HCT116 (cell line): ENCODE measurements at regions not wholly inside any gene's neighbourhood (a gene's known extent, or its start where the extent isn't known, plus 50 kb on each side); places are given as distances from the start of the nearest gene placed in this dataset.

Experiments
- ATAC-seq: fragments of 200-7000 bp; cut with Tn5 transposase; 2 replicates; pipeline ENCODE4 v1.9.1; 2020; ENCODE audit warnings: mild to moderate bottlenecking, moderate library complexity
- BruUV-seq: library from RNA; stranded (reverse); fragments of 400-500 nt; replicated peaks from 2 replicates; lab custom pipeline; 2021; lab: Mats Ljungman, UMichigan
- CTCF ChIA-PET: fragments of 300-600 bp; sonication (Branson Sonifier 250); formaldehyde crosslinking; loops from one replicate; lab custom pipeline; 2021; ENCODE audit warnings: antibody characterized with exemption; lab: Charles Lee
- POLR2A ChIA-PET: fragments of 300-600, 350-600 bp; sonication (Branson Sonifier 250); formaldehyde crosslinking; loops from one replicate; lab custom pipeline; 2021; ENCODE audit warnings: antibody characterized with exemption; lab: Charles Lee
- RAD21 ChIA-PET, 2 experiments: fragments of 300-600 bp; sonication (Branson Sonifier 250); formaldehyde crosslinking; loops; one replicate each; lab custom pipeline; 2023; ENCODE audit warnings: low total read pairs in 2 of 2; ENCODE audit not compliant: uncharacterized antibody in 2 of 2, unreplicated experiment in 2 of 2, low non-redundant PET in 1 of 2; lab: Charles Lee
- DNase-seq: peaks from one replicate; pipeline ENCODE4 v3.0.0-alpha.2; 2010; ENCODE audit warnings: low read depth, low spot score
- H2AFZ ChIP-seq: fragments of 200-600 bp; shearing (Covaris generic), sonication (generic); 2 replicates; pipeline ENCODE4 v1.6.1; 2017; ENCODE audit warnings: low read depth, mixed run types, mixed read lengths, antibody characterized with exemption, low read length; ENCODE audit not compliant: poor library complexity, severe bottlenecking
- H3K27ac ChIP-seq: 2 replicates; pipeline ENCODE4 v1.5.1; 2012; ENCODE audit warnings: low read depth, low read length
- H3K27me3 ChIP-seq: fragments of 200-600 bp; sonication (generic); 2 replicates; pipeline ENCODE4 v1.6.1; 2016; ENCODE audit warnings: mixed run types, low read length, mixed read lengths; ENCODE audit not compliant: insufficient read depth
- H3K36me3 ChIP-seq, 2 experiments: fragments of 200-500 bp in 1 of 2; fragments of 200-600 bp in 1 of 2; sonication (Bioruptor generic) in 1 of 2; sonication (generic) in 1 of 2; 2 replicates each; pipeline versions ENCODE4 v1.5.1 to v1.6.1; 2014 to 2016; ENCODE audit warnings: low read length in 2 of 2, inconsistent platforms in 1 of 2, mixed read lengths in 1 of 2, mixed run types in 1 of 2; ENCODE audit not compliant: insufficient read depth in 2 of 2, control insufficient read depth in 1 of 2
- H3K4me1 ChIP-seq, 2 experiments: fragments of 200-600 bp in 1 of 2; sonication (generic) in 1 of 2; 2 replicates each; pipeline versions ENCODE4 v1.5.1 to v1.6.1; 2012 to 2017; ENCODE audit warnings: low read length in 2 of 2, inconsistent platforms in 1 of 2, mild to moderate bottlenecking in 1 of 2, mixed read lengths in 1 of 2, mixed run types in 1 of 2, moderate library complexity in 1 of 2; ENCODE audit not compliant: insufficient read depth in 2 of 2, control insufficient read depth in 1 of 2
- H3K4me2 ChIP-seq: fragments of 200-600 bp; sonication (generic); 2 replicates; pipeline ENCODE4 v1.6.1; 2017; ENCODE audit warnings: mixed run types, low read length, mixed read lengths
- H3K4me3 ChIP-seq, 2 experiments: fragments of 200-600 bp in 1 of 2; sonication (generic) in 1 of 2; replicated peaks in 1 of 2; 2 replicates each; pipeline ENCODE4 v1.5.1; 2011 to 2016; ENCODE audit warnings: low read length in 2 of 2, control low read depth in 1 of 2, low read depth in 1 of 2, mild to moderate bottlenecking in 1 of 2, mixed read lengths in 1 of 2, mixed run types in 1 of 2
- H3K79me2 ChIP-seq: fragments of 200-600 bp; sonication (generic); 2 replicates; pipeline ENCODE4 v1.6.1; 2017; ENCODE audit warnings: mild to moderate bottlenecking, mixed run types, low read length, moderate library complexity, mixed read lengths; ENCODE audit not compliant: insufficient read depth
- H3K9ac ChIP-seq: fragments of 200-600 bp; sonication (generic); 2 replicates; pipeline ENCODE4 v1.6.1; 2016; ENCODE audit warnings: low read length, mixed read lengths
- H3K9me2 ChIP-seq: fragments of 200-600 bp; sonication (generic), shearing (Covaris generic); 2 replicates; pipeline ENCODE4 v1.6.1; 2017; ENCODE audit warnings: mixed run types, mild to moderate bottlenecking, moderate library complexity; ENCODE audit not compliant: insufficient read depth
- H3K9me3 ChIP-seq, 2 experiments: fragments of 200-500 bp in 1 of 2; fragments of 200-600 bp in 1 of 2; sonication (Bioruptor generic) in 1 of 2; sonication (generic) in 1 of 2; 2 replicates each; pipeline ENCODE4 v1.6.1; 2014 to 2017; ENCODE audit warnings: low read length in 2 of 2, mixed read lengths in 2 of 2, inconsistent platforms in 1 of 2, low read depth in 1 of 2, mild to moderate bottlenecking in 1 of 2, mixed run types in 1 of 2, moderate library complexity in 1 of 2; ENCODE audit not compliant: control insufficient read depth in 1 of 2, insufficient read depth in 1 of 2
- H4K20me1 ChIP-seq: fragments of 200-600 bp; sonication (generic), shearing (Covaris generic); 2 replicates; pipeline ENCODE4 v1.6.1; 2017; ENCODE audit warnings: mixed run types, mild to moderate bottlenecking, moderate library complexity; ENCODE audit not compliant: insufficient read depth
- ATF3 ChIP-seq: IDR thresholded peaks from 2 replicates; pipeline ENCODE4 v1.6.1; 2012
- CEBPB ChIP-seq: IDR thresholded peaks from 2 replicates; pipeline ENCODE4 v1.6.1; 2012; ENCODE audit warnings: low read depth
- EGR1 ChIP-seq: IDR thresholded peaks from 2 replicates; pipeline ENCODE4 v1.6.1; 2012; ENCODE audit warnings: low read depth
- EZH2 ChIP-seq: fragments of 200-600 bp; sonication (generic); IDR thresholded peaks from 2 replicates; pipeline ENCODE4 v1.6.1; 2017; ENCODE audit warnings: antibody characterized with exemption, mixed run types
- FOSL1 ChIP-seq: IDR thresholded peaks from 2 replicates; pipeline ENCODE4 v1.6.1; 2012; ENCODE audit warnings: low read depth
- JUND ChIP-seq: IDR thresholded peaks from 2 replicates; pipeline ENCODE4 v1.6.1; 2012
- POLR2A ChIP-seq: IDR thresholded peaks from 2 replicates; pipeline ENCODE4 v1.7.0; 2011; ENCODE audit warnings: borderline replicate concordance; ENCODE audit not compliant: insufficient read depth, insufficient read length; ENCODE audit errors: extremely low read depth
- RAD21 ChIP-seq: IDR thresholded peaks from 2 replicates; pipeline ENCODE4 v1.6.1; 2012; ENCODE audit warnings: low read depth, mild to moderate bottlenecking
- REST ChIP-seq: IDR thresholded peaks from 2 replicates; pipeline ENCODE4 v1.6.1; 2012; ENCODE audit warnings: low read depth
- SIN3A ChIP-seq: IDR thresholded peaks from 2 replicates; pipeline ENCODE4 v1.6.1; 2012; ENCODE audit warnings: low read depth
- SP1 ChIP-seq: IDR thresholded peaks from 2 replicates; pipeline ENCODE4 v1.6.1; 2012; ENCODE audit warnings: low read depth
- SRF ChIP-seq: IDR thresholded peaks from 2 replicates; pipeline ENCODE4 v1.6.1; 2012; ENCODE audit warnings: low read depth
- TCF7L2 ChIP-seq: IDR thresholded peaks from 2 replicates; pipeline ENCODE4 v1.7.0; 2011; ENCODE audit warnings: borderline replicate concordance, inconsistent platforms; ENCODE audit not compliant: insufficient read depth, insufficient read length; ENCODE audit errors: extremely low read depth
- YY1 ChIP-seq: IDR thresholded peaks from 2 replicates; pipeline ENCODE4 v1.6.1; 2011; ENCODE audit warnings: low read length, low read depth, moderate library complexity, mild to moderate bottlenecking; ENCODE audit not compliant: insufficient replicate concordance; ENCODE audit errors: extremely low read depth
- ZFX ChIP-seq: fragments of 450-650 bp; IDR thresholded peaks from 2 replicates; pipeline ENCODE4 v1.6.1; 2017
- ZNF274 ChIP-seq: fragments of 200-500 bp; sonication (Bioruptor generic); IDR thresholded peaks from 2 replicates; pipeline ENCODE4 v1.6.1; 2014; ENCODE audit warnings: mild to moderate bottlenecking, low read depth, low read length, inconsistent platforms
- intact Hi-C: fragments of 100-400 bp; cut with micrococcal nuclease; formaldehyde crosslinking; loops from 2 replicates; pipeline ENCODE4 v1.10.0; 2022
- TF ChIP-seq, protein P1 (sequence below), 3 experiments: fragments of 200-600 bp in 1 of 3; sonication (generic) in 1 of 3; IDR thresholded peaks in 2 of 3; conservative IDR thresholded peaks in 1 of 3; 2 replicates each; pipeline ENCODE4 v1.5.1; 2012 to 2017; ENCODE audit warnings: low read depth in 2 of 3, low read length in 2 of 3, antibody characterized with exemption in 1 of 3, borderline replicate concordance in 1 of 3, control low read depth in 1 of 3, mild to moderate bottlenecking in 1 of 3, mixed read lengths in 1 of 3, mixed run types in 1 of 3, moderate library complexity in 1 of 3; ENCODE audit not compliant: insufficient read depth in 1 of 3

DNA sequence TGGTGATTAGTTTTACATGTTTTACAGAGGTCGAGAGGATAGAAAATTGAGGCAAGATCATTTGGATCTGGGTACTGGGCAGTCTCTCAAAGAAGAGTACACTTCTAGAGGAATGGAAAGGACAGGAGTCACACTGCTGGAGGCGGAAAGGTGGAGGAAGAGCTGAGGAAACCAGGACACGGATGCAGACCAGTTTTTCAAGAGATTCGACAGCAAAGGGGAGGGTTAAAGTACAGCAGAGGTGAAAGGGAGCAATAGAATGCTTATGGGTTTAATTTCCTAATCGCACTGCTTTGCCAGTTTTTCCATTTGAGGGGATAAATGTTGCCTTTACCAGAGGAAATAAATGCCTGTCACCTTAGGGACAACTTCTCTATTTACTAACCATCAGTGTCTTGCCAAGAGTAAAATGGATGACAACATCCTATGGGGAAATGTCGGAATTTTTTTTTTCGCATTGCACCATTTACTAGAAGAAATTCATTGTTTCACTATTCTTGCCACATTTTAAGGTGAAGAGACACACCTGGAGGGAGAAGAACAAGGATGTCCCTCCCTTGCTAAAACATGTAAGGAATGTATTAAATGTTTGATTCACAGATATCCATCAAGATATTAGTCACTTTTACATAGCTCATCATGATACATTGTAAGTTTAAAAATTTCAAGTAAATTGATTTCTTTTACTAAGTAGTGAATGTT lies 226.6 kb downstream of the COL12A1 start:
- Histone ChIP-seq H3K79me2 (no peaks in the 10 kb centered on the region), H3K9ac (no peak overlapping the region)
- POLR2A ChIA-PET, result no interaction called here
- TF ChIP-seq, protein P1, sequence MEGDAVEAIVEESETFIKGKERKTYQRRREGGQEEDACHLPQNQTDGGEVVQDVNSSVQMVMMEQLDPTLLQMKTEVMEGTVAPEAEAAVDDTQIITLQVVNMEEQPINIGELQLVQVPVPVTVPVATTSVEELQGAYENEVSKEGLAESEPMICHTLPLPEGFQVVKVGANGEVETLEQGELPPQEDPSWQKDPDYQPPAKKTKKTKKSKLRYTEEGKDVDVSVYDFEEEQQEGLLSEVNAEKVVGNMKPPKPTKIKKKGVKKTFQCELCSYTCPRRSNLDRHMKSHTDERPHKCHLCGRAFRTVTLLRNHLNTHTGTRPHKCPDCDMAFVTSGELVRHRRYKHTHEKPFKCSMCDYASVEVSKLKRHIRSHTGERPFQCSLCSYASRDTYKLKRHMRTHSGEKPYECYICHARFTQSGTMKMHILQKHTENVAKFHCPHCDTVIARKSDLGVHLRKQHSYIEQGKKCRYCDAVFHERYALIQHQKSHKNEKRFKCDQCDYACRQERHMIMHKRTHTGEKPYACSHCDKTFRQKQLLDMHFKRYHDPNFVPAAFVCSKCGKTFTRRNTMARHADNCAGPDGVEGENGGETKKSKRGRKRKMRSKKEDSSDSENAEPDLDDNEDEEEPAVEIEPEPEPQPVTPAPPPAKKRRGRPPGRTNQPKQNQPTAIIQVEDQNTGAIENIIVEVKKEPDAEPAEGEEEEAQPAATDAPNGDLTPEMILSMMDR (IDR thresholded peaks at IDR 0.05 in 2 of 3, conservative IDR thresholded peaks at IDR 0.05 in 1 of 3; ENCODE audit: borderline replicate concordance in 1 of 3, insufficient read depth in 1 of 3, low read depth in 2 of 3, low read length in 2 of 3), result no peak
- TF ChIP-seq POLR2A, result no peak
- no peak for TF ChIP-seq EZH2
- no peak for TF ChIP-seq ZFX
- TF ChIP-seq ZNF274, result no peak
- TF ChIP-seq ATF3, result no peak
- TF ChIP-seq, all 23 proteins: peak for 0
- Histone ChIP-seq H3K4me1 (no peaks in the 10 kb centered on the region), H3K27me3 (no peaks in the 10 kb centered on the region), H4K20me1 (no peaks in the 10 kb centered on the region), H2AFZ (no peak overlapping the region), H3K36me3 (no peaks in the 10 kb centered on the region), H3K27ac (no peak overlapping the region), H3K9me3 (no peaks in the 10 kb centered on the region), H3K9me2 (no peaks in the 10 kb centered on the region), H3K4me3 (no peak overlapping the region), H3K4me2 (no peak overlapping the region)
- intact Hi-C loops, result no loop called here
- CTCF ChIA-PET, result no interaction called here
- DNase-seq (no peak), ATAC-seq (no peak)
- RAD21 ChIA-PET, result no interaction called here
- no TSS peak for BruUV-seq

GRCh38 chr6:74976701-74977100 lies 229.2 kb downstream of the COL12A1 start:
- ATAC-seq (no peak), DNase-seq (no peak)
- H3K4me1 ChIP-seq, result no peaks in the 10 kb centered on the region
- no peaks in the 10 kb centered on the region for H3K79me2 ChIP-seq
- H4K20me1 ChIP-seq, result no peaks in the 10 kb centered on the region
- H3K36me3 ChIP-seq, result no peaks in the 10 kb centered on the region
- ChIA-PET RAD21 (no interaction called here), CTCF (no interaction called here), POLR2A (no interaction called here)
- H3K27ac ChIP-seq, result no peak overlapping the region
- no peaks in the 10 kb centered on the region for H3K9me3 ChIP-seq
- H2AFZ ChIP-seq, result no peak overlapping the region
- no peaks in the 10 kb centered on the region for H3K27me3 ChIP-seq
- H3K9me2 ChIP-seq, result no peaks in the 10 kb centered on the region
- no TSS peak for BruUV-seq
- H3K4me2 ChIP-seq, result no peak overlapping the region
- no peak overlapping the region for H3K4me3 ChIP-seq
- H3K9ac ChIP-seq, result no peak overlapping the region
- intact Hi-C loops, result no loop called here
- no peak for TF ChIP-seq EGR1
- TF ChIP-seq SIN3A, result no peak
- no peak for TF ChIP-seq SP1
- no peak for TF ChIP-seq REST
- TF ChIP-seq RAD21, result no peak
- TF ChIP-seq FOSL1, result no peak
- no peak for TF ChIP-seq ZFX
- TF ChIP-seq POLR2A, result no peak
- TF ChIP-seq TCF7L2, result no peak
- TF ChIP-seq YY1, result no peak
- no peak for TF ChIP-seq SRF
- TF ChIP-seq CEBPB, result no peak
- no peak for TF ChIP-seq JUND
